ENCODE measurements at regions not wholly inside any gene's neighbourhood (a gene's known extent, or its start where the extent isn't known, plus 50 kb on each side); places are given as distances from the start of the nearest gene placed in this dataset.
"Not testable (repeated sequence)": the region's sequence is repeated elsewhere in the genome, so short reads cannot be mapped to it uniquely, and the experiment has no call there.

GRCh38 chrX:65136424-65136823 lies 160.2 kb upstream of the ZC4H2 start:
- intact Hi-C loops (cut with micrococcal nuclease) = no loop called here
- H3K4me1 Mint-ChIP-seq (ENCODE audit: low read depth) = no peaks in the 10 kb centered on the region
- H3K27me3 Mint-ChIP-seq (ENCODE audit: low read depth) = no peaks in the 10 kb centered on the region
- H3K9me3 Mint-ChIP-seq = peaks cover 47% of the 10 kb centered on the region
- no peak overlapping the region for H3K4me3 Mint-ChIP-seq (ENCODE audit: low read depth)
- no peak overlapping the region for H3K27ac Mint-ChIP-seq
- DNase-seq (ENCODE audit: low spot score) = no peak
- no peaks in the 10 kb centered on the region for H3K36me3 Mint-ChIP-seq (ENCODE audit: low read depth)

GRCh38 chrX:65127842-65128241 lies 151.6 kb upstream of the ZC4H2 start:
- Mint-ChIP-seq H3K9me3 (peaks cover 51% of the 10 kb centered on the region), H3K4me3 (ENCODE audit: low read depth) (no peak overlapping the region), H3K27ac (no peak overlapping the region), H3K36me3 (ENCODE audit: low read depth) (no peaks in the 10 kb centered on the region), H3K4me1 (ENCODE audit: low read depth) (peaks cover 2% of the 10 kb centered on the region), H3K27me3 (ENCODE audit: low read depth) (no peaks in the 10 kb centered on the region)
- no peak for DNase-seq (ENCODE audit: low spot score)
- intact Hi-C loops (cut with micrococcal nuclease) = no loop called here

- no peak for DNase-seq (ENCODE audit: low spot score)
- Mint-ChIP-seq H3K27ac (no peak overlapping the region), H3K9me3 (peaks cover 49% of the 10 kb centered on the region), H3K36me3 (ENCODE audit: low read depth) (no peaks in the 10 kb centered on the region), H3K27me3 (ENCODE audit: low read depth) (no peaks in the 10 kb centered on the region), H3K4me3 (ENCODE audit: low read depth) (no peak overlapping the region), H3K4me1 (ENCODE audit: low read depth) (no peaks in the 10 kb centered on the region)
- intact Hi-C loops (cut with micrococcal nuclease) = no loop called here
Observed at GRCh38 chrX:65098851-65099250, 122.6 kb upstream of the ZC4H2 start.

- no peak overlapping the region for H3K27ac Mint-ChIP-seq
- intact Hi-C loops (cut with micrococcal nuclease) = no loop called here
Observed at GRCh38 chrX:65093658-65094057, 117.4 kb upstream of the ZC4H2 start.

GRCh38 chrX:65073233-65073632 lies 97.0 kb upstream of the ZC4H2 start:
- no peaks in the 10 kb centered on the region for H3K4me1 Mint-ChIP-seq (ENCODE audit: low read depth)
- intact Hi-C loops (cut with micrococcal nuclease) = no loop called here
- peaks cover 68% of the 10 kb centered on the region for H3K9me3 Mint-ChIP-seq
- DNase-seq (ENCODE audit: low spot score) = no peak
- H3K36me3 Mint-ChIP-seq (ENCODE audit: low read depth) = peaks cover 48% of the 10 kb centered on the region
- no peak overlapping the region for H3K27ac Mint-ChIP-seq
- H3K4me3 Mint-ChIP-seq (ENCODE audit: low read depth) = no peak overlapping the region
- no peaks in the 10 kb centered on the region for H3K27me3 Mint-ChIP-seq (ENCODE audit: low read depth)

More at GRCh38 chrX:65093658-65094057, 117.4 kb upstream of the ZC4H2 start:
- H3K27me3 Mint-ChIP-seq (ENCODE audit: low read depth) = no peaks in the 10 kb centered on the region
- no peak overlapping the region for H3K4me3 Mint-ChIP-seq (ENCODE audit: low read depth)
- DNase-seq (ENCODE audit: low spot score) = no peak
- peaks cover 9% of the 10 kb centered on the region for H3K36me3 Mint-ChIP-seq (ENCODE audit: low read depth)
- no peaks in the 10 kb centered on the region for H3K4me1 Mint-ChIP-seq (ENCODE audit: low read depth)
- H3K9me3 Mint-ChIP-seq = peaks cover 21% of the 10 kb centered on the region

GRCh38 chrX:65072590-65072989 lies 96.3 kb upstream of the ZC4H2 start:
- Mint-ChIP-seq H3K4me3 (ENCODE audit: low read depth) (no peak overlapping the region), H3K9me3 (peaks cover 67% of the 10 kb centered on the region), H3K4me1 (ENCODE audit: low read depth) (no peaks in the 10 kb centered on the region), H3K27ac (no peak overlapping the region), H3K36me3 (ENCODE audit: low read depth) (peaks cover 48% of the 10 kb centered on the region), H3K27me3 (ENCODE audit: low read depth) (no peaks in the 10 kb centered on the region)
- DNase-seq (ENCODE audit: low spot score) = no peak
- intact Hi-C loops (cut with micrococcal nuclease) = no loop called here

GRCh38 chrX:65058626-65059025 lies 82.4 kb upstream of the ZC4H2 start:
- H3K9me3 Mint-ChIP-seq; H3K4me3 Mint-ChIP-seq (ENCODE audit: low read depth); DNase-seq (ENCODE audit: low spot score); H3K27me3 Mint-ChIP-seq (ENCODE audit: low read depth); intact Hi-C loops (cut with micrococcal nuclease); H3K4me1 Mint-ChIP-seq (ENCODE audit: low read depth); H3K27ac Mint-ChIP-seq: not testable (repeated sequence)
- H3K36me3 Mint-ChIP-seq (ENCODE audit: low read depth) = peaks cover 20% of the 10 kb centered on the region

GRCh38 chrX:65045001-65045400 lies 68.8 kb upstream of the ZC4H2 start:
- Mint-ChIP-seq H3K4me1 (ENCODE audit: low read depth) (no peaks in the 10 kb centered on the region), H3K36me3 (ENCODE audit: low read depth) (no peaks in the 10 kb centered on the region), H3K27ac (no peak overlapping the region), H3K4me3 (ENCODE audit: low read depth) (no peak overlapping the region), H3K9me3 (peaks cover 23% of the 10 kb centered on the region), H3K27me3 (ENCODE audit: low read depth) (no peaks in the 10 kb centered on the region)
- intact Hi-C loops (cut with micrococcal nuclease) = no loop called here
- DNase-seq (ENCODE audit: low spot score) = no peak

- H3K27ac Mint-ChIP-seq = peak overlapping the region; percentile 81
- H3K9me3 Mint-ChIP-seq = no peaks in the 10 kb centered on the region
Observed at GRCh38 chrX:65035446-65035770, 59.2 kb upstream of the ZC4H2 start.

GRCh38 chrX:65034668-65035445 lies 58.6 kb upstream of the ZC4H2 start, which contains the start of gene ZC3H12B:
ZC3H12B (plus strand) TSS chrX:65034826.
- intact Hi-C loops (cut with micrococcal nuclease) = loop anchor here (1.0 to 10.0 kb wide), 4 partner anchors 59 to 1680 kb away; partner anchors contain the start of genes LAS1L, MTMR8, SPIN4 and ZC4H2
- peak; percentile 77 for DNase-seq (ENCODE audit: low spot score)
- H3K27me3 Mint-ChIP-seq (ENCODE audit: low read depth) = no peaks in the 10 kb centered on the region
- peaks cover 15% of the 10 kb centered on the region for H3K4me1 Mint-ChIP-seq (ENCODE audit: low read depth)
- H3K9me3 Mint-ChIP-seq = no peaks in the 10 kb centered on the region
- H3K36me3 Mint-ChIP-seq (ENCODE audit: low read depth) = no peaks in the 10 kb centered on the region
- peak within 1 kb of the TSS; percentile 85 for H3K27ac Mint-ChIP-seq
- H3K4me3 Mint-ChIP-seq (ENCODE audit: low read depth) = peak within 1 kb of the TSS; percentile 91

More at GRCh38 chrX:65035446-65035770, 59.2 kb upstream of the ZC4H2 start:
- Mint-ChIP-seq H3K4me3 (ENCODE audit: low read depth) (peak overlapping the region; percentile 91), H3K4me1 (ENCODE audit: low read depth) (peaks cover 15% of the 10 kb centered on the region), H3K36me3 (ENCODE audit: low read depth) (no peaks in the 10 kb centered on the region), H3K27me3 (ENCODE audit: low read depth) (no peaks in the 10 kb centered on the region)
- no peak for DNase-seq (ENCODE audit: low spot score)
- intact Hi-C loops (cut with micrococcal nuclease) = loop anchor here (2.0 to 10.0 kb wide), 3 partner anchors 499 to 1681 kb away; partner anchors contain the start of genes LAS1L, MTMR8 and SPIN4

- no peaks in the 10 kb centered on the region for H3K36me3 Mint-ChIP-seq (ENCODE audit: low read depth)
- no peak for DNase-seq (ENCODE audit: low spot score)
- H3K4me1 Mint-ChIP-seq (ENCODE audit: low read depth) = peaks cover 15% of the 10 kb centered on the region
- no peaks in the 10 kb centered on the region for H3K27me3 Mint-ChIP-seq (ENCODE audit: low read depth)
- H3K27ac Mint-ChIP-seq = peak overlapping the region; percentile 85
- H3K4me3 Mint-ChIP-seq (ENCODE audit: low read depth) = peak overlapping the region; percentile 80
- no peaks in the 10 kb centered on the region for H3K9me3 Mint-ChIP-seq
- intact Hi-C loops (cut with micrococcal nuclease) = loop anchor here (1.0 to 10.0 kb wide), 4 partner anchors 58 to 1679 kb away; partner anchors contain the start of genes LAS1L, MTMR8, SPIN4 and ZC4H2
Observed at GRCh38 chrX:65034292-65034667, 58.0 kb upstream of the ZC4H2 start.
